ENCODE measurements at regions not wholly inside any gene's neighbourhood (a gene's known extent, or its start where the extent isn't known, plus 50 kb on each side); places are given as distances from the start of the nearest gene placed in this dataset.

- ATAC-seq = no peak
- no peak for DNase-seq
Observed at GRCh38 chr7:128167791-128168666, 73.0 kb upstream of the LEP start.

DNA sequence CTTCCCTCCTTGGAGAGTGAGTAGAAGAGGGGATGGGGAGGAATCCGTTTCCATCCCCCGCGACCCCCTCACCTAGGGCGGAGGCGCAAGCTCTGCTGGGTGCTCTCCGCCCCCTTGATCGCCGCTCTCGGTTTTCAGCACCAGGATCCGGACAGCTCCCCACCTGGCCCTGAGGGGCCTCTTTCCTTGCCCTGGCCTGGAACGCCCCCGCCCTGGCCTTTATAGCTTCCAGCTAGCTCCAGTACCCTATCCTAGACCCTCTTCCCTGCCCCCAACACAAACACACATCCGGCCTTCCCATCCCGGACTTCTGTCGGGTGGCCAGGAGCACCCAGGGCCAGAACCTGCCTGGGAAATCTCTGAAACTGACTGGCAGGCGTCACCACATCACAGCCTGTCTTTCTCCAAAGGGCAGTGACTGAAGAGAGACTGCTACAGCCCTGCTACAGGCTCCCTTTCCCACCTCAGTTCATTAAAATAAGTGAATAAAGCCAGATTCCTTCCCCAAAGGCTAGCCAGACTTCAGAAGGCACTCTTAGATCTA lies 72.3 kb upstream of the LEP start:
- DNase-seq = peak; percentile 28
- no peak for ATAC-seq

DNA sequence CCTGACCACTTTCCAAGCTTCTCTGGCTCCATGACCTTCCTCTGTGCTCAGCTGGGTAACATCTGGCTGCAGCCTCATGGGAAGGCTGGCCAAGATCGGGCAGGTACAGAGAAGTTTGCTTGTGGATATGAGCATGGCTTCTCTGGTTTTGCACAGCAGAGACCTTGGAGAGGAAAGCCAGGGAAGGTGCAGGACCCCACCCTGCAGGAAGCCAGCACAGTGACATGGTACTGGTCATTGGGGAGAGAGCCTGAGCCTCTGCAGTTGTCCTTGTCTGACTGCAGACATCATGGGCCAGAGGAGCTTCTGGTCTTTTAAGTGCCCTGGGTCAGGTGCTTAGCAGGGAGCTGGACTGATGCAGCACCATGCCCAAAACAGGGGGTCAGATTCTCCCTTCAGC lies 70.6 kb upstream of the LEP start:
- ATAC-seq = no peak

DNA sequence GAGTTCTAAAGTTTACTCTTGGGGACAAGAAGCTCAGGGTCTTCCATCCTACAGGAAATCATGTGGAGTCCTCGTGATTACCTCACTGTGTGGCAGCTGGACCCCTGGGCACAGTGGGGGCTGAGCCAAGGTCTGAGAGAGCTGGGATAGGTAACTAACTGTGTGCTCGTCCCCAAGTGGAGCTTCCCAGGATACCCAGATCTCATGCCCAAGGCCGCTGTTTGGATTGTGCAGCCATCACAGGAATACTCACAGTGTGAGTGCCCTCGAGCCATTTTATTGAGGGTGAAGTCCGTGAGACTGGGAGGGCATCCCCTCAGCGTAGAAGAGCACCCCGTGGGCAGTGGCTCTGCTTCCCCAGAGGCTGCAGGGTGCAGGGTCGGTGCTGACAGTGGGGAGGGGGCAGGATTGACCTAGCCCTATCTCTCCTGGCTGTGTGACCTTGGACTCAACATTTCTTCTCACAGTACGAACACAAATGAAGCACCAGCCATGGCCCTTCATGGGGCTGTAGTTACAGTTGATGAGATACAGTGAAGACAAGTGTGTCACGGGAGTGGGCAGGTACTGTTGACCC lies 69.6 kb upstream of the LEP start:
- DNase-seq (no peak), ATAC-seq (no peak)

More for the DNA sequence above, 70.6 kb upstream of the LEP start:
- DNase-seq = no peak

- no peak for ATAC-seq
- no peak for DNase-seq
Observed at GRCh38 chr7:128172151-128172550, 68.9 kb upstream of the LEP start.

DNA sequence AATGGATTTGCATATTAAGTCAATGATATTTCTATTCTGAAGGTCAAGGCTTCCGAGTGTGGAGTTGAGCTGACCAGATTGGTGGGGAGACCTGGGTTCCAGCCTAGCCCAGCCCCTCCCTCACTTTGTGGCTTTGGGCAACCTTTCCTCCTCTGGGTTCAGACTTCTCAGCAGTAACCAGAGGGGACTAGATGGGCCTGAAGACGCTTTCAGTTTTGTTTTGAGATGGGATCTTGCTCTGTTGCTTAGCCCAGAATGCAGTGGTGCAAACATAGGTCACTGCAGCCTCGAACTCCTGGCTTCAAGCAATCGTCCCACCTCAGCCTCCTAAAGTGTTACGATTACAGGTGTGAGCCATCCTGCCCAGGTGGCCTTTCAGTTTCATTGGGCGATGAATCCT lies 68.1 kb upstream of the LEP start:
- ATAC-seq (no peak), DNase-seq (no peak)

- no peak for ATAC-seq
- no peak for DNase-seq
Observed at GRCh38 chr7:128174386-128174785, 66.7 kb upstream of the LEP start.

DNA sequence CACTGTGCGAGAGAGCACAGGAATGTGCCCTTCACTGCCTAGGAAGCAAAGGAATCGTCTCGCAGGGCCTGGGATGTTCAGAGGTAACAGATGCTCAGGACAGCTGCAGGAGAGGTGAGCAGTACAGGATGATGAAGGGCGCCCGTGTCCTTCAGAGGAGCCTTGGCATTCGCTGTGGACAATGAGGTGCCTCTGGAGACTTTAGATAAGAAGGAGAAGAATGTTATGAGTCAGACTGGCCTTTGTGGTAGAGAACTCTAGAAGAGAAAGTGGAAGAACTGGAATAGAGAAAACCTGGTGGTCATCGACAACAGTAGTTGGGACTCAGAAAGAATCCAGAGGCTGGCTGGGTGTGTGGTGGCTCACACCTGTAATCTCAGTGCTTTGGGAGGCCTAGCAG lies 64.4 kb upstream of the LEP start:
- DNase-seq (no peak), ATAC-seq (peak; percentile 19)

- no peak for ATAC-seq
- DNase-seq = no peak
Observed at GRCh38 chr7:128177768-128178550, 63.1 kb upstream of the LEP start.

- DNase-seq (no peak), ATAC-seq (no peak)
Observed at GRCh38 chr7:128178611-128179010, 62.5 kb upstream of the LEP start.

DNA sequence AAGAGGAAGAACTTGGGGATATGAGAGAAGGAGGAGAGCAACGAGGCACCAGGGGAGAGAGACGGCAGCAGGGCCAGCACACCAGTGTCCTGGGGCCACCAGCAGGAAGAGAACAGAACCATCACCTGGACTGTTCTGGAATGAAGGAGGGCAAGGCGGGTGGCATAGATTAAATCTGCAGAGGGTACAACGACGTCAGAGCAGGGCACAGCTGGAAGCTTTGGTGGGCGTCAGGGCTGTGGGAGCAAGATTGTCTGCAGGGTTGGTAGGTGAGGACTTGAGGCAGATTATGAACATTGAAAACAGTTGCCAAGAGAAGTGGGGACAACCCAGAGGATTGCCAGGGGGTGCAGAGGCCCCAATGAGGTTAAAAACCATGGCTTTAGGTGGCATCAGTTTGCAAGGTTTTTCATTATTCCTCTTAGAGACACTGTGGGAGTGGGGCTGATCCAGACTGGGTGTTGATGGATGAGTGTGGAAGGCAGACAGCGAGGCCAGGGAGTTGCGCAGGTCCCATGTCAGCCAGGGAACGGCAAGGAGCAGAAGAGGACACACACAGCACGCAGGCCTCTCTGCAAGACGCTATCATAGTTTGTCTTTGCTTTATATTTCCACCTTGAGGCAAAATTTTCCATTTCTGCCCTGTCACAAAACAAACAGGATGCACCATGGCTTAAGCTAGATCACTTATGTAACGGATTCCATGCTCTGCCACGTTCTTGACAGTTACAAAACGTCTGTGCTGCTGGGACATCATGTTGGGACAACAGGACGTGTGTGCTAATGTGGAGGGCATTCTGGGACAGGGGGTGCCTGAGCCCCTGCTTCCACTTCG lies 52.5 kb upstream of the LEP start:
- DNase-seq = no peak
- ATAC-seq = no peak

DNA sequence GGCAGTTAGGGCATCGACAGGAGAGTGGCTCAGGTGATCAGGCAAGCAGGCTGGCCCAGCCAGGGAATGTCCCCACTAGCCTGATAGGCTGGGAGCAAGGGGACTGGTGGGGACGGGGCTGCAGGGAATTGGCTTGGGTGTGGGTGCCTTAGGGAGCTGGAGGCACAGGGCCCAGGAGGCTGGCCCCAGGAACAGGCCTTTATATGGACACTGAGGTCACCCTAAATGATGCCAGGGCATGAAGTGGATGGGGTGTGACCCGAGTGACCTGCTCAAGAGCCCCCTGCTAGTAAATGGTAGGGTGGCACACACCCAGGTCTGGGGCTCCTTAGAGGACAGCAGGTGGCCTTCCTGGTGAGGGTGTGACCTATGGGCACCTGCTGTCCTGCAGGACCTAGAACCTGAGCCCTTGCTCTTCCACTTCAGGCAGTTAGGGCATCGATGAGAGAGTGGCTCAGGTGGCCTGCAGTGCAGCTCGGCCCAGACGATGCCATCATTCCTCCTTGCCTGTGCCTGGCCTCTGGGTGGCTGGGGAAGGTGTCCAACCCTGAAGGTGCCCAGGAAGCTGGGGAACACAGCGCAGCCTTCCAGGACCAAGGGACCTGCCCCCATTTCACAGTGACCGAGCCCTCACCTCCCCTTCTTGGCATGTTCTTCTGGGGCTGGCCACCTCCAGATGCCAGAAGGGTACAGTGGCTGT lies 51.7 kb upstream of the LEP start:
- no peak for DNase-seq
- no peak for ATAC-seq

DNA sequence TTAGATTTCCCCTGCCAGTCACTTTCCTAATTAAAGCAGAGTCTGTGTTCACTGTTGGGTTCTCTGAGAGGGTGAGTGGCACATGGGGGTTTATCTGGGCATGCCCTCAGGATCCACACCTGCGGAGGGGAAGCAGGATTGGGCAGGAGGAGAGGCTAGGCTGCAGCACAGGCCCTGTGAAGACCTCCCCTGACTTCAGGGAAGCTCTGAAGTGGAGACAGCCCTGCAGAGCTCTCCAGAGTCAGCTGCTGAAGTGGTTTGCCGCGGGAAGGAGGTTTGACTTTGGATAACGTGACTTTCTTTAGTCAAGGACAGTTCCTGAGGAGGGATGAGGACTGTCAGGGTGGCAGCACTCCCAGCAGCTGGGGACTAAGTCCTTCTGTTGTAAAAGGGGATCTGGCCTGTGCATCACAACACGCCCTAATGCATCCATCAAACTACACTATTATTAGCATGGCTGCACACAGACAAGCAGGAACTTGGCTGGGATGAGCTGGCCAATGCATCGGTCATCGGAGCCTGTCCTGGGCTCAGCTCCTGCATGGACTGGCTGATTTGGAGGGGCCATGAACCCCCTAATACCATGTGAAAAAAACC lies 50.9 kb upstream of the LEP start:
- DNase-seq (no peak), ATAC-seq (no peak)

GRCh38 chr7:128191136-128191844 lies 49.8 kb upstream of the LEP start:
- ATAC-seq = no peak

More at GRCh38 chr7:128191136-128191844, 49.8 kb upstream of the LEP start:
- no peak for DNase-seq
